MM.1S (cell line): ENCODE measurements at regions not wholly inside any gene's neighbourhood (a gene's known extent, or its start where the extent isn't known, plus 50 kb on each side); places are given as distances from the start of the nearest gene placed in this dataset.

Experiments
- CTCF ChIP-seq: fragments of 300-600 bp; sonication (generic); IDR thresholded peaks from 2 replicates; pipeline ENCODE4 v1.5.1; 2016; ENCODE audit warnings: antibody characterized with exemption, low read length, mixed read lengths
- EZH2phosphoT487 ChIP-seq: fragments of 300-600 bp; sonication (generic); IDR thresholded peaks from 2 replicates; pipeline ENCODE4 v1.6.1; 2018; ENCODE audit warnings: antibody characterized with exemption, low read length

- TF ChIP-seq CTCF (no peak), EZH2phosphoT487 (no peak)
Measured at GRCh38 chr13:44111701-44112100, 232.0 kb downstream of the LACC1 start.
